Mammary epithelial cell (primary cell): ENCODE measurements at regions not wholly inside any gene's neighbourhood (a gene's known extent, or its start where the extent isn't known, plus 50 kb on each side); places are given as distances from the start of the nearest gene placed in this dataset.

ENCODE experiments used
- EZH2 ChIP-seq: IDR thresholded peaks from 2 replicates; pipeline ENCODE4 v1.6.1; 2012; ENCODE audit warnings: low read length, inconsistent platforms, borderline replicate concordance
- TF ChIP-seq, protein P1 (sequence below), 2 donors: IDR thresholded peaks in 1 of 2; conservative IDR thresholded peaks in 1 of 2; 2 replicates each; pipeline ENCODE4 v1.5.1; 2011 to 2012; ENCODE audit warnings: inconsistent platforms in 2 of 2, low read length in 2 of 2, mild to moderate bottlenecking in 2 of 2, control low read depth in 1 of 2, low read depth in 1 of 2; ENCODE audit not compliant: insufficient read depth in 1 of 2; ENCODE audit errors: extremely low read depth in 1 of 2

- TF ChIP-seq EZH2, result no peak
- TF ChIP-seq, protein P1, sequence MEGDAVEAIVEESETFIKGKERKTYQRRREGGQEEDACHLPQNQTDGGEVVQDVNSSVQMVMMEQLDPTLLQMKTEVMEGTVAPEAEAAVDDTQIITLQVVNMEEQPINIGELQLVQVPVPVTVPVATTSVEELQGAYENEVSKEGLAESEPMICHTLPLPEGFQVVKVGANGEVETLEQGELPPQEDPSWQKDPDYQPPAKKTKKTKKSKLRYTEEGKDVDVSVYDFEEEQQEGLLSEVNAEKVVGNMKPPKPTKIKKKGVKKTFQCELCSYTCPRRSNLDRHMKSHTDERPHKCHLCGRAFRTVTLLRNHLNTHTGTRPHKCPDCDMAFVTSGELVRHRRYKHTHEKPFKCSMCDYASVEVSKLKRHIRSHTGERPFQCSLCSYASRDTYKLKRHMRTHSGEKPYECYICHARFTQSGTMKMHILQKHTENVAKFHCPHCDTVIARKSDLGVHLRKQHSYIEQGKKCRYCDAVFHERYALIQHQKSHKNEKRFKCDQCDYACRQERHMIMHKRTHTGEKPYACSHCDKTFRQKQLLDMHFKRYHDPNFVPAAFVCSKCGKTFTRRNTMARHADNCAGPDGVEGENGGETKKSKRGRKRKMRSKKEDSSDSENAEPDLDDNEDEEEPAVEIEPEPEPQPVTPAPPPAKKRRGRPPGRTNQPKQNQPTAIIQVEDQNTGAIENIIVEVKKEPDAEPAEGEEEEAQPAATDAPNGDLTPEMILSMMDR (conservative IDR thresholded peaks at IDR 0.05 in 1 of 2, IDR thresholded peaks at IDR 0.05 in 1 of 2; ENCODE audit: extremely low read depth in 1 of 2, insufficient read depth in 1 of 2, low read depth in 1 of 2, low read length in 2 of 2), result no peak
Measured at GRCh38 chr10:36119455-36119854, 477.4 kb upstream of the FZD8 start.
